Motor neuron (in vitro differentiated cells): ENCODE measurements at regions not wholly inside any gene's neighbourhood (a gene's known extent, or its start where the extent isn't known, plus 50 kb on each side); places are given as distances from the start of the nearest gene placed in this dataset.

Source experiments
- ATAC-seq, 8 experiments: fragments of 200-7000 bp; cut with Tn5 transposase; replicated peaks in 6 of 8; 2 replicates each; pipeline ENCODE4 v1.8.0; 2021; ENCODE audit warnings: mild to moderate bottlenecking in 8 of 8, moderate library complexity in 8 of 8
- H3K27ac ChIP-seq, 2 donors: fragments of 250-450 bp; sonication (Bioruptor Pico); 2 replicates each; pipeline ENCODE4 v1.9.0; 2021; ENCODE audit warnings: antibody characterized with exemption in 2 of 2, mild to moderate bottlenecking in 2 of 2, moderate library complexity in 1 of 2
- H3K4me1 ChIP-seq, 2 donors: fragments of 250-450 bp; sonication (Bioruptor Pico); replicated peaks in 1 of 2; 2 replicates each; pipeline ENCODE4 v1.6.1; 2021; ENCODE audit warnings: antibody characterized with exemption in 2 of 2, mild to moderate bottlenecking in 2 of 2, moderate library complexity in 1 of 2
- H3K4me3 ChIP-seq, 5 donors: fragments of 250-450 bp; sonication (Bioruptor Pico); 2 replicates each; pipeline ENCODE4 v1.9.0; 2021; ENCODE audit warnings: antibody characterized with exemption in 5 of 5, mild to moderate bottlenecking in 5 of 5, moderate library complexity in 4 of 5
- WGBS, 10 experiments: fragments of 450-650 bp; shearing (Covaris generic); methylation state at CpG; one replicate each; pipeline ENCODE4 v1.0.0; 2022; 5-methylcytosine and 5-hydroxymethylcytosine counted together
- in situ Hi-C, 9 experiments: fragments of 400-800 bp; cut with MboI; loops; one replicate each; pipeline ENCODE4 v1.15.0; 2021; ENCODE audit warnings: low sequenced_read_pairs in 9 of 9, low pct_unique_long_range_greater_than_20kb in 2 of 9; ENCODE audit not compliant: unreplicated experiment in 9 of 9

DNA sequence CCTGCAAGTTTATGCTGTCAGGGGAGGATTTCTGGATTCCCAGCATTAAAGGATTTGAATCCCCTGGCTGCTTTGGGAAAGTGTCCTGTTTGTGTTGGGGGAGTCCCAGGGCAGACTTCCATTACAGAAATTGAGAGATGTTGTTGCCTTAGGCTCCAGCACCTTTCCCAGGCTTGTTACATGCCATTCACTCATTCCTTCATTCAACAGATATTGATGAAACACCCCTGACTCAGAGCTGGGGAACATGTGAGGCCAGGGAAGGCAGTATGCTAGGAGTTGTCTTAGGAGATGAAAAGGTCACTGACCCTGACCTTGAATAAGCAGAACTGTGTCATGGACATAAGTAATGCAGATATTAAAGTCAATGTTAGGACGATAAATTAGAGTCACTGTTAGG is 161.7 kb downstream of the NTMT2 start:
- 0 to 100% (median 72%) methylated on average over 1 of the region's 1 CpG; no CpG with 5 or more reads in 2 of the 10 experiments for WGBS, 10 experiments
- H3K27ac ChIP-seq: no peak overlapping the region
- H3K4me3 ChIP-seq: no peak overlapping the region
- H3K4me1 ChIP-seq: no peaks in the 10 kb centered on the region
- in situ Hi-C loops: no loop called here
- ATAC-seq: no peak

DNA sequence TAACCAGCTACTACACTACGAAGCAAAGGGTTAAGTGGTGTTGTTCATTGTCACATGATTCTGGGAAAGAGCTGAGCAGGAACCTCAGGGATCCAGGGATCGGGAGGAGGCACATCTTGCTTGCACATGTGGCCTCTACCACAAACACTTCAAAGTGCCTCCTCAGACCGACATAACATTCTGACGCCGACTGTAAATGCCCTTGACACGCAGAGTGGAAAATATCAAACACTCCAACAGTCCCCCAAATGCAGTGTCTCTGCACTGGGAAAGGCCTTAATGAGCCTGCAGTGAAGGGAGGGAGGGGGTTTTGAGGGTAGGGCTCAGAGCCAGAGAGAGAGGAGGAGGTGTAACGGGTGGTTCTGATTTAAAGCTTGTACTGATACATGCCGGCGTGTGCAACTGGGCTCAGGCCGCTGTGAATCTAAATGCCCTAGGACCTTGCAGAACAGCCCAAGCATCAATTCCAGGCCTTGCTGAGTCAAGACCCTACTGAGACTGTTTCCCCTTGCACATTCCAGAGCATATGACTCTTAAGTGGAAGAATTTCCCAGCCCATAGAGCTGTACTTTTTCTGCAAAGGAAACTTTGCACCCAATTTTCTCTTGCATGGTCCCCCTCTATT is 163.7 kb downstream of the NTMT2 start:
- in situ Hi-C loops: no loop called here
- Histone ChIP-seq H3K4me1 (no peaks in the 10 kb centered on the region), H3K27ac (no peak overlapping the region), H3K4me3 (no peak overlapping the region)
- ATAC-seq: peak in 3 of 8 experiments; percentile 68 to 82 (median 79)
- 0 to 89% (median 73%) methylated on average over 1 to 9 of the region's 10 CpGs for WGBS, 10 experiments

- 13 to 100% (median 80%) methylated on average over 1 of the region's 1 CpG; no CpG with 5 or more reads in 3 of the 10 experiments for WGBS, 10 experiments
- no peak for ATAC-seq
- Histone ChIP-seq H3K27ac (no peak overlapping the region), H3K4me3 (no peak overlapping the region), H3K4me1 (no peaks in the 10 kb centered on the region)
- in situ Hi-C loops: no loop called here
Observed at GRCh38 chr1:170310014-170310405, 164.3 kb downstream of the NTMT2 start.

DNA sequence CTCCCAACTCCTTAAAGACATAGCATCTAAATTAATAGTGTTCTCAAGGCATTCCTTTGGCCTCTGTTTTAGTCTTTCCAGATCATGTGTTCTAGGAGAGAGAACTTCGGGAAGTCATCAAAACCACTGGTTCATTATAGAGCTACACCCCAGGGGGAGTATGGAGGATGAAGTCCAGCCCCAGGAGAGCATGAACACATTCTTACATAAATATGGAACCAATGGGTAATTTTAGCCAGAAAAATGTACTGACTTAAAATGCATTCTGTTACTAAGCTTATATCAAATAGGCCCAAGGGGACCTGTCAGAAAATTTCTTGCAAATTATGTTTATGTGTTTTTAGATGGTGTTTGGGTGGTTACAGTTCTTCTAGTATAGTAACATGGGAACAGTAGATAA is 165.2 kb downstream of the NTMT2 start:
- in situ Hi-C loops: no loop called here
- Histone ChIP-seq H3K4me3 (no peak overlapping the region), H3K4me1 (no peaks in the 10 kb centered on the region), H3K27ac (no peak overlapping the region)
- 17 to 100% (median 97%) methylated on average over 1 of the region's 1 CpG; no CpG with 5 or more reads in 4 of the 10 experiments for WGBS, 10 experiments
- ATAC-seq: peak in 3 of 8 experiments; percentile 12 to 38 (median 29)

GRCh38 chr1:170313306-170313705 is 167.5 kb downstream of the NTMT2 start:
- no peak overlapping the region for H3K4me3 ChIP-seq
- ATAC-seq: no peak
- no peaks in the 10 kb centered on the region for H3K4me1 ChIP-seq
- in situ Hi-C loops: no loop called here
- H3K27ac ChIP-seq: no peak overlapping the region
- 80 to 100% (median 95%) methylated on average over 1 to 3 of the region's 3 CpGs for WGBS, 10 experiments

DNA sequence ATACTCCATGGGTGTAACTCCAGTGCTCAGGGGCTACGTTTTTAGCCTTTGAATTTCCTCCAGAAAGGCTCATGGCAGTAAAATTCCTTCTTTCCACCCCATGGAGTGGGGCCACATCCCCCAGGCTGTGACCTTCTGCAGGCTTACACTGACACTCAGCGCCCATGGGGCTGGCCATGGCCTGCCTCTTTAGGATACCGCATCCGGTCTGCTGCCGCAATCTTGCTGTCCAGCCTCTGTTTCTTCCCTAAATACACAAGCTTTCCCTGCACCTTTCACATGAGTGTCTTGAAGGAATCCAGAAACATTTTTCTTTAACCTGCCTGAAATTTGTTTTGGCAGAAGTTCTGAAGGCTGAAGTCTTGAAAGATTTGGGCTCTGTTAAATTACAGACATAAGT is 170.5 kb downstream of the NTMT2 start:
- in situ Hi-C loops: no loop called here
- 50 to 93% (median 89%) methylated on average over 1 to 5 of the region's 5 CpGs; no CpG with 5 or more reads in 4 of the 10 experiments for WGBS, 10 experiments

GRCh38 chr1:170318141-170318540 is 172.4 kb downstream of the NTMT2 start:
- Histone ChIP-seq H3K27ac (no peak overlapping the region), H3K4me3 (no peak overlapping the region), H3K4me1 (no peaks in the 10 kb centered on the region)
- ATAC-seq: no peak
- 20 to 100% (median 71%) methylated on average over 1 of the region's 1 CpG; no CpG with 5 or more reads in 4 of the 10 experiments for WGBS, 10 experiments
- in situ Hi-C loops: no loop called here

More for the DNA sequence above, 170.5 kb downstream of the NTMT2 start:
- Histone ChIP-seq H3K27ac (no peak overlapping the region), H3K4me3 (no peak overlapping the region), H3K4me1 (no peaks in the 10 kb centered on the region)
- ATAC-seq: no peak

GRCh38 chr1:170318736-170319135 is 173.0 kb downstream of the NTMT2 start:
- Histone ChIP-seq H3K27ac (no peak overlapping the region), H3K4me1 (no peaks in the 10 kb centered on the region), H3K4me3 (no peak overlapping the region)
- in situ Hi-C loops: no loop called here
- no peak for ATAC-seq

GRCh38 chr1:170321113-170321512 is 175.4 kb downstream of the NTMT2 start:
- Histone ChIP-seq H3K27ac (no peak overlapping the region), H3K4me1 (no peaks in the 10 kb centered on the region), H3K4me3 (no peak overlapping the region)
- 22 to 90% (median 63%) methylated on average over 3 to 6 of the region's 6 CpGs; no CpG with 5 or more reads in 2 of the 10 experiments for WGBS, 10 experiments
- in situ Hi-C loops: no loop called here
- peak in 3 of 8 experiments; percentile 13 to 58 (median 48) for ATAC-seq

- no peaks in the 10 kb centered on the region for H3K4me1 ChIP-seq
- WGBS, 10 experiments: 83 to 100% (median 100%) methylated on average over 1 of the region's 1 CpG; no CpG with 5 or more reads in 1 of the 10 experiments
- in situ Hi-C loops: no loop called here
- ATAC-seq: no peak
- no peak overlapping the region for H3K4me3 ChIP-seq
- H3K27ac ChIP-seq: no peak overlapping the region
Observed at GRCh38 chr1:170326186-170326585, 180.4 kb downstream of the NTMT2 start.

DNA sequence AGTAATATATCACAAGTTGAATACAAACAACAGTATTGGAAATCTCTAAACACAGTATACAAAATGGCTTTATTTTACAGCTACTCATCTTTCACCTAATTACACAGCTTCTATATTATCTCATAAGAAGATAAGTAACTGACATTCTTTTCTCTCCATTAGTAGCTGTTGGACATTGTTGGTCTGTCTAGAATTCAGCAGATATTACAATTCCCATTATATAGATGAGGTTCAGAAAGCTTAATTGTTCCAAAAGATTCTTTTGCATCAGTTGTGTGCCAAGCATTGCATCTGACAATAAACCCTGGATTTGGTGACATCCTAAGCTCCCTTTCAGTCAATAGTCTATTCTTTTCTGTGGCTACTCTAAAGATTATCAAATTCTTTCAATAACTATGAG is 187.0 kb downstream of the NTMT2 start:
- no peak overlapping the region for H3K27ac ChIP-seq
- no peaks in the 10 kb centered on the region for H3K4me1 ChIP-seq
- no peak for ATAC-seq
- H3K4me3 ChIP-seq: no peak overlapping the region
- in situ Hi-C loops: no loop called here

- no peak for ATAC-seq
- Histone ChIP-seq H3K4me1 (no peaks in the 10 kb centered on the region), H3K27ac (no peak overlapping the region), H3K4me3 (no peak overlapping the region)
- 61 to 92% (median 80%) methylated on average over 4 to 6 of the region's 6 CpGs for WGBS, 10 experiments
- in situ Hi-C loops: no loop called here
Observed at GRCh38 chr1:170337413-170337994, 191.7 kb downstream of the NTMT2 start.

GRCh38 chr1:170339534-170339933 is 192.4 kb upstream of the GORAB start:
- WGBS, 10 experiments: 71 to 100% (median 86%) methylated on average over 1 to 2 of the region's 2 CpGs; no CpG with 5 or more reads in 2 of the 10 experiments

GRCh38 chr1:170340308-170340707 is 191.7 kb upstream of the GORAB start:
- WGBS, 10 experiments: 52 to 100% (median 87%) methylated on average over 1 to 2 of the region's 2 CpGs; no CpG with 5 or more reads in 2 of the 10 experiments
- in situ Hi-C loops: no loop called here
- H3K4me3 ChIP-seq: no peak overlapping the region
- peak in 1 of 8 experiments; percentile 27 for ATAC-seq
- H3K27ac ChIP-seq: no peak overlapping the region
- H3K4me1 ChIP-seq: no peaks in the 10 kb centered on the region

More at GRCh38 chr1:170339534-170339933, 192.4 kb upstream of the GORAB start:
- Histone ChIP-seq H3K27ac (no peak overlapping the region), H3K4me3 (no peak overlapping the region), H3K4me1 (no peaks in the 10 kb centered on the region)
- ATAC-seq: no peak
- in situ Hi-C loops: no loop called here
